ENCODE measurements at regions not wholly inside any gene's neighbourhood (a gene's known extent, or its start where the extent isn't known, plus 50 kb on each side); places are given as distances from the start of the nearest gene placed in this dataset.

GRCh38 chr2:67566285-67566684, 169.2 kb downstream of the ETAA1 start:
- H3K9me3 Mint-ChIP-seq (ENCODE audit: unreplicated experiment): no peaks in the 10 kb centered on the region
- H3K27ac Mint-ChIP-seq (ENCODE audit: unreplicated experiment): no peak overlapping the region
- H3K36me3 Mint-ChIP-seq (ENCODE audit: unreplicated experiment): no peaks in the 10 kb centered on the region
- no peak for TF ChIP-seq CTCF (IDR thresholded peaks at IDR 0.05)
- no peaks in the 10 kb centered on the region for H3K27me3 Mint-ChIP-seq (ENCODE audit: unreplicated experiment)
- peaks cover 4% of the 10 kb centered on the region for H3K4me1 Mint-ChIP-seq (ENCODE audit: unreplicated experiment)
- H3K4me3 Mint-ChIP-seq (ENCODE audit: unreplicated experiment): no peak overlapping the region
- no peak for DNase-seq (ENCODE audit: extremely low spot score, unreplicated experiment)

GRCh38 chr2:67566958-67567635, 170.0 kb downstream of the ETAA1 start:
- H3K36me3 Mint-ChIP-seq (ENCODE audit: unreplicated experiment): no peaks in the 10 kb centered on the region
- H3K27me3 Mint-ChIP-seq (ENCODE audit: unreplicated experiment): no peaks in the 10 kb centered on the region
- no peaks in the 10 kb centered on the region for H3K9me3 Mint-ChIP-seq (ENCODE audit: unreplicated experiment)
- TF ChIP-seq CTCF (IDR thresholded peaks at IDR 0.05): no peak
- peaks cover 4% of the 10 kb centered on the region for H3K4me1 Mint-ChIP-seq (ENCODE audit: unreplicated experiment)
- H3K27ac Mint-ChIP-seq (ENCODE audit: unreplicated experiment): no peak overlapping the region
- no peak for DNase-seq (ENCODE audit: extremely low spot score, unreplicated experiment)
- no peak overlapping the region for H3K4me3 Mint-ChIP-seq (ENCODE audit: unreplicated experiment)

GRCh38 chr2:67567886-67568285, 170.8 kb downstream of the ETAA1 start:
- peaks cover 7% of the 10 kb centered on the region for H3K4me1 Mint-ChIP-seq (ENCODE audit: unreplicated experiment)
- no peak for DNase-seq (ENCODE audit: extremely low spot score, unreplicated experiment)

GRCh38 chr2:67570611-67571010, 173.5 kb downstream of the ETAA1 start:
- Mint-ChIP-seq H3K4me3 (ENCODE audit: unreplicated experiment) (no peak overlapping the region), H3K36me3 (ENCODE audit: unreplicated experiment) (no peaks in the 10 kb centered on the region)

More at GRCh38 chr2:67567886-67568285, 170.8 kb downstream of the ETAA1 start:
- Mint-ChIP-seq H3K27me3 (ENCODE audit: unreplicated experiment) (no peaks in the 10 kb centered on the region), H3K27ac (ENCODE audit: unreplicated experiment) (no peak overlapping the region), H3K36me3 (ENCODE audit: unreplicated experiment) (no peaks in the 10 kb centered on the region), H3K4me3 (ENCODE audit: unreplicated experiment) (no peak overlapping the region), H3K9me3 (ENCODE audit: unreplicated experiment) (peaks cover 4% of the 10 kb centered on the region)
- no peak for TF ChIP-seq CTCF (IDR thresholded peaks at IDR 0.05)

More at GRCh38 chr2:67570611-67571010, 173.5 kb downstream of the ETAA1 start:
- DNase-seq (ENCODE audit: extremely low spot score, unreplicated experiment): no peak
- Mint-ChIP-seq H3K27me3 (ENCODE audit: unreplicated experiment) (no peaks in the 10 kb centered on the region), H3K27ac (ENCODE audit: unreplicated experiment) (no peak overlapping the region), H3K4me1 (ENCODE audit: unreplicated experiment) (peaks cover 24% of the 10 kb centered on the region), H3K9me3 (ENCODE audit: unreplicated experiment) (peaks cover 16% of the 10 kb centered on the region)
- TF ChIP-seq CTCF (IDR thresholded peaks at IDR 0.05): no peak

All from osteocyte (in vitro differentiated cells).